HG02571 (cell line): ENCODE measurements at regions not wholly inside any gene's neighbourhood (a gene's known extent, or its start where the extent isn't known, plus 50 kb on each side); places are given as distances from the start of the nearest gene placed in this dataset.

ENCODE experiments used
- ATAC-seq: cut with Tn5 transposase; IDR thresholded peaks from one replicate; pipeline ENCODE4 v1.9.1; 2021; ENCODE audit warnings: mild to moderate bottlenecking, moderate library complexity; ENCODE audit not compliant: unreplicated experiment

- no peak for ATAC-seq
These were observed 588.0 kb upstream of the MGMT start for GRCh38 chr10:128879030-128879429.

GRCh38 chr10:128879441-128880140, 587.5 kb upstream of the MGMT start:
- ATAC-seq, result no peak

- ATAC-seq, result no peak
These were observed 586.8 kb upstream of the MGMT start for GRCh38 chr10:128880159-128880725.

GRCh38 chr10:128881086-128881485, 586.0 kb upstream of the MGMT start:
- ATAC-seq, result no peak

- no peak for ATAC-seq
These were observed 583.6 kb upstream of the MGMT start for GRCh38 chr10:128883231-128884032.

- ATAC-seq, result no peak
These were observed 583.0 kb upstream of the MGMT start for GRCh38 chr10:128884033-128884425.

- ATAC-seq, result no peak
These were observed 582.5 kb upstream of the MGMT start for GRCh38 chr10:128884496-128885072.

GRCh38 chr10:128885573-128886555, 581.2 kb upstream of the MGMT start:
- no peak for ATAC-seq

GRCh38 chr10:128887856-128888255, 579.2 kb upstream of the MGMT start:
- no peak for ATAC-seq

- ATAC-seq, result no peak
These were observed 575.0 kb upstream of the MGMT start for GRCh38 chr10:128892005-128892404.

- no peak for ATAC-seq
These were observed 572.4 kb upstream of the MGMT start for GRCh38 chr10:128894641-128895040.

GRCh38 chr10:128895473-128895872, 571.6 kb upstream of the MGMT start:
- ATAC-seq, result no peak

GRCh38 chr10:128896116-128896795, 570.8 kb upstream of the MGMT start:
- no peak for ATAC-seq

- no peak for ATAC-seq
These were observed 570.1 kb upstream of the MGMT start for GRCh38 chr10:128896963-128897362.

- no peak for ATAC-seq
These were observed 569.5 kb upstream of the MGMT start for GRCh38 chr10:128897401-128898129.

- no peak for ATAC-seq
These were observed 568.7 kb upstream of the MGMT start for GRCh38 chr10:128898133-128898915.

GRCh38 chr10:128898916-128899195, 568.2 kb upstream of the MGMT start:
- no peak for ATAC-seq

GRCh38 chr10:128900456-128900855, 566.6 kb upstream of the MGMT start:
- ATAC-seq, result no peak

GRCh38 chr10:128901236-128901635, 565.8 kb upstream of the MGMT start:
- no peak for ATAC-seq
